GM19238 (cell line): ENCODE measurements at regions not wholly inside any gene's neighbourhood (a gene's known extent, or its start where the extent isn't known, plus 50 kb on each side); places are given as distances from the start of the nearest gene placed in this dataset.
"Not testable (repeated sequence)": the region's sequence is repeated elsewhere in the genome, so short reads cannot be mapped to it uniquely, and the experiment has no call there.

Source experiments
- DNase-seq: peaks from one replicate; pipeline ENCODE4 v3.0.0; 2011; ENCODE audit warnings: low spot score; ENCODE audit not compliant: insufficient read length

DNA sequence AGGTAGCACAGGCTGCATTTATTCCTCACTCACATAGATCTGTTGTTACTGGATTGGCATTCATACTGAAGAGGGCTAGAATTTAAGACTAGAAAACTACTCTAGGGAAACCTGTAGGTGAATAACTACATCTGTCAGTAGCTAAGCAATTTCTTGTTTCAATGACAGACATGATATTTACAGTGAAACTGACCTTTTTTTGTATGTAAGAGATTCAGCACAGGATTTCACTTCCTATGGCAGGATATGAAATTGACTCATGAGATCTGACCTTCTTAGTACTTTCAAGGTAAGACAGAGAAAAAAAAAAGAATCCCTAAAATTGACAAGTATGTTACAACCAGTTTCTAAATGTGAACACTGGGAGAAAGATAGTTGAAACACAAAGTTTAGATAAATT lies 189.8 kb upstream of the SLC16A7 start:
- no peak for DNase-seq

GRCh38 chr12:59404109-59404650 lies 191.6 kb upstream of the SLC16A7 start:
- DNase-seq: no peak

DNA sequence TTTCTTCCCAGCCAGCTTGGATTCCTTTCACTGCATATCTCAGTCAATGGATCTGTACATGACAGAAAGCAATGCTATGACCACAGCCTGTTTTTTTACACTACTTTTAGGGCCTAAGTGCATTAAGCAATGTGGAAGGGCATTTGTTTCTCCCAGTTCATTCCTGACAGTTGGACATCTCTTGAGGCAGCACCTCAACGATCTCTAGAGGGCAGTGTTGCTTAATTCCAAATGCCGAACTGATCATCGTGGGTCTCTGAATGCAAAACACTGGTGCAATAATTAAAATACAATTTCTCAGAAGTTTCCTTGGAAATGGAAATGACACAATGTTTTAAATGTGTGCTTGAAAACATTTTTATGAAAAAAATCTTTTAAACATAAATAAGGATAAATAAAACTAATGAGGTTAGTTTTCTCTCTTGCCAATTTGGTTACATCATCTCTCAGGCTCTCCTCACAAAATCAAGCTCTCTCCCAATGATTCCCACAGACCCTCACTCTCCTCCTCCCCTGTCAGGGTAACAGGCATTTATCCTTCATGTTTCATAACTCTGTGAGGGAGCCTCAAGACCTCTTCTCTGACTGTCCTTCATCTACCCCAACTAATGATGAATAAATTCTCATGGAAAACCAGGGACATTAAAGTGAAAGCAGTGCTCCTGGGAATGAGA lies 192.4 kb upstream of the SLC16A7 start:
- DNase-seq: no peak

DNA sequence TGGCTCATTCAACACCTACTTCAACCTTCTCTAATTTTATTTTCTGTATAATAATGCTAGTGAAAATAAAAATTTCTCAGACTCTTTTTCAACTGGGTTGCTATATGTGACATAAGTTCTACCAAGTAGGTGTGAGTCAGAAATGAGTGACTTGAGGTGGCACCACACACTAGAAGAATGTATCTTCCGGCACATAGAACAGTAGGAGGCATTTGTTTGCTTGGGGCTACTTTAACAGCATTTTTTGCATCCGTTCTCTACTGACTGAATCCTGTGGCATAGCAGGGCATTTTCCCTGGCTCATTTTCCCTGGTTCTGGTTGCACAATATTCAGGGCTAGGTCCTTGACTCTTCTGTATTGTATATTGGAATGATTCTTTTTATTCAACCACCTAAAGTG lies 194.0 kb upstream of the SLC16A7 start:
- DNase-seq: no peak

DNA sequence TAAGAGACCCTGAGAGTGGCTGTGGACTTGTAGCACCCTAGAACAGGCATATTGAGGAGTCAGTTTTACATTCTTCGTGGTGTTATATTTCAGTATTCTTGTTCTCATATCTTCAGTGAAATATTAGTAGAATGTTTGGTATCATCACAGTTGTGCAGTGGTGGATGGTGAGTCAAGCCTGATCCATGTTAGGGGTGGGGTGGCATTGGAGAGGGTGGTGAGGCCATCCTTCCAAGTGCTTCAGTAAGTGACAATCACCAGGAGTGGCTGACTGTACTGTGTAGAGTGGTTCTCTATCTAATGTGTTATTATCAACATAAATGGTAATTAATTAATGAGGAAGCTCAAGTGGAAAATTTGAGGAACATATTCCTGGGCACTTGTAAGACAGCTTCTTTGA lies 197.7 kb upstream of the SLC16A7 start:
- no peak for DNase-seq

GRCh38 chr12:59396919-59397318 lies 198.9 kb upstream of the SLC16A7 start:
- DNase-seq: no peak

GRCh38 chr12:59396519-59396918 lies 199.3 kb upstream of the SLC16A7 start:
- DNase-seq: no peak

DNA sequence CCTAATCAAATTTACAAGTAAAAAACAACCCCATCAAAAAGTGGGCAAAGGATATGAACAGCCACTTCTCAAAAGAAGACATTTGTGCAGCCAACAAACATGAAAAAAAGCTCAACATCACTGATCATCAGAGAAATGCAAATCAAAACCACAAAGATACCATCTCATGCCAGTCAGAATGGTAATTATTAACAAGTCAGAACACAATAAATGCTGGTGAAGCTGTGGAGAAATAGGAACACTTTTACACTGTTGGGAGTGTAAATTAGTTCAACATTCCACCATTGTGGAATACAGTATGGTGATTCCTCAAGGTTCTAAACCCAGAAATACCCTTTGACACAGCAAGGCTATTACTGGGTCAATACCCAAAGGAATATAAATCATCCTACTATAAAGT lies 200.5 kb upstream of the SLC16A7 start:
- not testable (repeated sequence) for DNase-seq

DNA sequence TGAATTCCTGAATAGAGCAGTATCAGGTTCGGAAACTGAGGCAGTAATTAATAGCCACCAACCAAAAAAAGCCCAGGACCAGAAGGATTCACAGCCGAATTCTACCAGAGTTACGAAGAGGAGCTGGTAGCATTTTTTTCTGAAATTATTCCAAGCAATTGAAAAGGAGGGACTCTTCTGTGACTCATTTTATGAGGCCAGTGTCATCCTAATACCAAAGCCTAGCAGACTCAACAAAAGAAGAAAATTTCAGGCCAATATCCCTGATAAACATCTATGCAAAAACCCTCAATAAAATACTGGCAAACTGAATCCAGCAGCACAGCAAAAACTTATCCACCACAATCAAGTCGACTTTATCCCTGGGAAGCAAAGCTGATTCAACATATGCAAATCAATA lies 202.3 kb upstream of the SLC16A7 start:
- DNase-seq: no peak

DNA sequence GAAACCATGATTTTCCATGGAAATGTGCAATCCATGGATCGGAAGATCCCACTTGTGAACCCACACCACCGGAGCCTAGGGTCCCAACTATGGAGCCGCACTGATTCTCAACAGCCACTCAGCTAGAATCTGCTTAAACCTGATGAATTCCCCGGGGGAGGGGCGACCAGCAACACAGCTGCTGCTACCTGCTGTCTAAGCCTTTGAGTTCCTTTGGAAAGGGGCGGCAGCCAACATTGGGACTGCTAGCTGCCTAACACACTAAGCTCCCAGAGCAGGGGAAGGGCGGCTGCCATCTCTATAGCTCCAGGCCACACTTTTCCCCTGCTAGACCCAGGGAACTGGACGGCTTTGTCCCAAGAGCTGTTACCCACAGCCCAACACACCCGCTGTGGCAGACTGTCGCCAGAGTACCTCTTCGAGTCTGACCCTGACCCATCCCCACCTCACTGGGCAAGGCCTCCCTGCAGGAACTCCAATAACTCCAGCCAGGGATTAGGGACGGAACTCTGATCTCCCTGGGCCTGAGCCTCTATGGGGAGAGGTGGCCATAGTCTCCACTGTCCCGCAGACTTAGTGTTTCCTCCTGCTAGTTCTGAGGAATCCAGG lies 205.8 kb upstream of the SLC16A7 start:
- DNase-seq: no peak

GRCh38 chr12:59388694-59389093 lies 207.1 kb upstream of the SLC16A7 start:
- no peak for DNase-seq

- DNase-seq: no peak
Measured at GRCh38 chr12:59388176-59388575, 207.7 kb upstream of the SLC16A7 start.

DNA sequence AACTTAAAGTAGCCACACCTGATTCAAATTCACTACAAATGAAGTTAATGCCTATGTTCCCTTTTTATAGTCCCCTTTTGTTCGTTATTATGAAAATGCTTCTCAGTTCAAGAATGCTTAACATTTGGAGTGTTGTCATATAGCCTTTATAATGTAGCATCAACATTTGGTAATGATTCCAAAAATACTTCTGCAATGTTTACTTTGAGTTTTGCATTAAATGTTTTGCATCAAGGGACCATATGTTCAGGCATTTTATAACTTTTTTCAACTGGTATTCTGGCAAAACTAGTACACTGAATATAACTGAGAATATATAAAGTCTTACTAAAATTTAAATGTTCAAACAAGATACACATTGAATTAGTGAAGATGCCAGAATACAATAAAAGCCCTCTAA lies 209.6 kb upstream of the SLC16A7 start:
- no peak for DNase-seq

- no peak for DNase-seq
Measured at GRCh38 chr12:59383079-59383822, 212.6 kb upstream of the SLC16A7 start.

DNA sequence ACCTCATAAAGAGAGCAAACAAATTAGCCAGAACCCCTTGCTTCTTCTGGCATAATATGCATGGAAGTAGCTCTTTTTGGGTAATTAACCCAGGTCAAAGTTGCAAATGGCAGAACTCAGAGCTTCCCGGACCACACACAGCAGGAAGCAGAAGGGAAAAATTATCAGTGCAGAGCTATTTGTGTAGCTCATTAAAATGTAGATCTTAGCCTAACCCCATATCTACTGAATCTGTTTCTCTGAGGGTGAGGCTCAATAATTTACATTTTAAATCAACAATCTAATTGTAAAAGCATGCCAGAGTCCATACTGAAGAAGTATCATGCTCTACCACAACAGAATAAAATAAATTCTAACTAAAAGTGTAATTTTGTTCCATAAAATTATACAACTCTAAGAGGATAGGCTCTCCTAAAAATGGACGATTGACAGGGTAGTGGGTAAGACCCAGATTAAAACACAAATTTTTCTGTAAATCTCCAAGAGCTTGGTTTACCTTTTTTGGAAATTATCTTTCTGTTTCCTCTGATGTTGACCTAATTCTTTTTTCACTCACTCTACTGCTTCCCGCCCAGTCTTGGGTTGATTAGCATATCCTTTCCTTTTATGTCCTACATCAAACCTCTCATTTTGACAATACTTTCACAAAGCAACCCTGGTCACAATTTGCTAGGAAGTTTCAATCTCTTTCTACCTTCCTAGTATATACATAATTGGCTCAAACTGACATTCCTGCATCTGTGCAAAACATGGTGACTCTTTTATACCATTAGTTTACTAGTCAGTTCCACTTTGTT lies 213.3 kb upstream of the SLC16A7 start:
- no peak for DNase-seq

DNA sequence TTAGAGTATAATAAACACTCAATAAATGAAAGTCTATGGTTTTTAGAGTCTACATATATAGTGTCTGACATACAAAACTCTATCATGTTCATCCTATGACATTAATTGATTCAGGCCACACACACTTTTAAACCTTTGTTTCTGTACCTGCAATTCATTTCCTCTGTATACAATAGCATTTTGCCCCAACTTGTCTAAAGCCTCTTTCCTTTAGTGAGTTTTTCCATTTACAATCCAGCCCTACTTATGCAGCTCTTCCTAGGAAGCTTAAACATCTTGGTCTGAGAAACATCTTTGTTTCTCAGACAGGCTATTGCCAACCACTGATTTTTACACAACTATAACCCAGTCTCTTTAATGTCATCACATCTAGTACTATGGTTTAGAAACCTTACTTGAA lies 214.7 kb upstream of the SLC16A7 start:
- no peak for DNase-seq

- no peak for DNase-seq
Measured at GRCh38 chr12:59375633-59376032, 220.2 kb upstream of the SLC16A7 start.

DNA sequence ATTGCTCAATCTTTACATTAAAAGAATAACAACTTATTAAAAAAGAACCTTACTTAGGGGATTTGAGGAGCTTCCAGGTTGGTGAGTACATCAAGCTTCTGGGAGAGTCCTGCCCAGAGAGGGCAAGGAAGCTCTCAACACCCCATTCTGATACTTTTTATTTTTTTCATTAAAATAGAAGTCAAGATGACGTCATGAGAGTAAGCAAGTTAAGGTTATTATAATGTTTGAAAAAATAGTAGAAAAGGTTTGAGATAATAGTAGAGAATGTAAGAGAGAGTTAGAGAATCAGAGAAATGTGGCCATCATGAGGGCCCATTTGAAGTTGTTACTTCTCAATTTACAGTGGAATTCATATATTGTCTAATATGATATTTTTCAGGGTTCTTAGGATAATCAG lies 221.0 kb upstream of the SLC16A7 start:
- DNase-seq: no peak

DNA sequence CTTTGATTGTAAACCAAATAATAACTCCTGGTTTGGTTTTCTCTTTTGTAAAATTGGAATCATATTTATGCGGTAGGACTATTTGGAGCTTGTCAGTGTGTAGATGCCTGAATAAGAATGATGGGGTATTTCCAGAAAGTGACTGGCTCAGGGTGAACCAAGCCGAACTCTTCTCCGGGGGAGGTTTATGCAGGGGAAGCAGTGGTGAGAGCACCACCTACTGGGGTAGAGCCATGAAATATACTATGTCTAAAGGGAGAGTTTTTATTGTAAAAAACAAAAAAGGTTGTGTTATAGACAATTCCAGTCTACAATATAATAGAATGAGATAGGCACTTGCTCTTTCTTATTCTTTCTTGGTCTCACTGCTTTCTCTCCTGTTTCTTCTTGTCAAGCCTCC lies 222.9 kb upstream of the SLC16A7 start:
- no peak for DNase-seq

DNA sequence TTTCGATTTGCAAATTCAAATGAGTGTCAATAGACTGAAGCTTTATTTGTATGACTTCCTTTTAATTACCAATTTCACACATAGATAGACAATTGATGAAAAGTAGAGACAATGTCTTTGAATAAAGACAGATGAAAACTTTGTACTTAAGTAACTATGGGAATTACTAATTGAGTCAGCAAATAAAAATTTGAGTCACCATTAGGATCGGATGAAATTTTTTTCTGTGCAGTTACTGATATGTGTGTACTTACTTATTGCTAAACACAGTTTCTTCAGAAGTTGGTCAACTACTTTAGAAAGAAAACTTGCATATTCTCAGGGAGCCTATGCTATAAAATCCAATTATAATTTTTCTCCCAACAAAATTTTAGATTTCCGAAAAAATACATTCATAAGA lies 224.9 kb upstream of the SLC16A7 start:
- DNase-seq: no peak

- no peak for DNase-seq
Measured at GRCh38 chr12:59365133-59365532, 230.7 kb upstream of the SLC16A7 start.

- no peak for DNase-seq
Measured at GRCh38 chr12:59357811-59358210, 238.0 kb upstream of the SLC16A7 start.
